Stimulated activated CD4-positive, alpha-beta T cell treated with anti-CD3 and anti-CD28 coated beads, Interleukin-12 subunit alpha, Interleukin-12 subunit beta, amount 100 ng/mL, for 4 hours (primary cell): ENCODE measurements at regions not wholly inside any gene's neighbourhood (a gene's known extent, or its start where the extent isn't known, plus 50 kb on each side); places are given as distances from the start of the nearest gene placed in this dataset.
"Not testable (repeated sequence)": the region's sequence is repeated elsewhere in the genome, so short reads cannot be mapped to it uniquely, and the experiment has no call there.

Experiments used
- DNase-seq: peaks from one replicate; pipeline ENCODE4 v3.0.0-alpha.2; 2020

GRCh38 chr4:148852092-148852699 lies 410.0 kb upstream of the NR3C2 start:
- no peak for DNase-seq

- no peak for DNase-seq
Measured at GRCh38 chr4:148850257-148850995, 408.2 kb upstream of the NR3C2 start.

- DNase-seq, result no peak
Measured at GRCh38 chr4:148849581-148849980, 407.4 kb upstream of the NR3C2 start.

- DNase-seq, result no peak
Measured at GRCh38 chr4:148847544-148848255, 405.5 kb upstream of the NR3C2 start.

DNA sequence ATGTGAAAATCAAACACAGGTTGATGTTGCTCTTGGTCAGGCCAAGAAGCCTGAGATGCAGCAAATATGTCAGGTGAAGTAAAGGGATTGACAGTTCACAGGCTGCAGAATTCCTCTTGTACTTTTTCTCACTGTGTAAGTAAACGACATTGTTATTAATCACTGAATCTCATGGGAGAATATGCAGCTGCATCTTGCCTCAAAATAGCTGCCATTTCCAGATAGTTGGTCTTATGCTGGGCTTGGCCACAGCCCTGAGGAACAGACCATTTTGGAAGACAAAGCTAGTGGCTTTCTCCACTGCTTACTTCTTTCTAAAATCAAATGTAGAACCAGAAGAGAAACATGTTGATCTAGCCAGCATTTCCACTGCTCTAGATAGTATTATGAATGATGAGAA lies 403.4 kb upstream of the NR3C2 start:
- DNase-seq, result no peak

DNA sequence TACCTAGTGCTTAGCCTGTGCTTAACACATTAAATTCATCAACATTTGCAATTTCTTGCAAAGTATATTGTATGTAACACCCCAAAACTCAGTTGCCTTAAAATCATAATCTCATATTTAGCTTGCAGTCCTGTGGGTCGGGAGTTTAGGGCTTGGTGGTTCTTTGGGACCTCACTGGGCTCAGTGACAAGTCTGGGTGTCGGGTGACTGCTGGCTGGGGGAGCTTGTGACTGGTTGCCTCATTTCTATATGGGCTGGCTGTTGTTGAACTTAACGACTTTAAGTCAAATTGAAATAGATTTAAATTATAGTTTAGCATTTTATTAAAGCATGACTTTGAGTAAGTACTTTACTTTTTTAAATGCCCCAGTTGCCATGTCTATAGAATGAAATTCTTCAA lies 401.4 kb upstream of the NR3C2 start:
- DNase-seq, result no peak

DNA sequence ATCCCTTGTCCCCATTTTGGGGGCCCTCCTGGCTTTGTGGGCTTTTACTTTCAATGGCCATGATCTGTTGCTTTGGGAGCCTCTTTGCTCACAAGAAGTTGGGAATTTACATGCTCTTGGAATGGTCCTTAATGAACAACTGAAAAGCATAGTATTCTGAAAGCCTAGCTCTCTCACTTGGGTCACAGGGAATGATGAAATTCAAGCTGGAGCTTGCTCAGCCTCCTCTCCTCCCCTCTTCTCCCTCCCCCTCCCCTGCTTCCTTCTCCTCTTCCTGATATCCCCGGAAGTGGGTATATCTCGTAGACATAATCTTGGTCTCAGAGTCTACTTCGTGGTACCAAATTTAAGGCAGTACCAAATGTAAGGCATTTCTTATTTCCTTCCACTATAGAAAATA lies 400.6 kb upstream of the NR3C2 start:
- DNase-seq, result no peak

DNA sequence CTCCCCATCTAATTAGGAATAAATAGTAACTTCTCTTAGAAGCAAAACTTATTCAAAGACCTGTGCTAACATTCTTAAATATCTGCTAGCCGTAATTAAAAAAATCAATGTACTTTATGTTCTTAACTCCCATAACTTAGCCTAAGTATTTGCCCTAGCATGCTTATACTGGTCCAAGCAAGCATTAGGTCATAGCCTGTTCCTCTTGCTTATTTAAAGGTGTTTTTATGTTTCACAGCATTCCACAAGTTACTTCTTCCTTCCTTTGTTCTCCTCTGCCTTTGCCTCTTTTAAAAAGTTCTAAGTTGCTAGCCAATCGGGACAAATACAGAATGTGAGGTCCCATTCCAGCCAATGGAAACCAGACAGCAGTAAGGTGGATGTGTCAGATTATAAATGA lies 395.4 kb upstream of the NR3C2 start:
- DNase-seq, result not testable (repeated sequence)

- DNase-seq, result no peak
Measured at GRCh38 chr4:148834804-148835631, 392.8 kb upstream of the NR3C2 start.

DNA sequence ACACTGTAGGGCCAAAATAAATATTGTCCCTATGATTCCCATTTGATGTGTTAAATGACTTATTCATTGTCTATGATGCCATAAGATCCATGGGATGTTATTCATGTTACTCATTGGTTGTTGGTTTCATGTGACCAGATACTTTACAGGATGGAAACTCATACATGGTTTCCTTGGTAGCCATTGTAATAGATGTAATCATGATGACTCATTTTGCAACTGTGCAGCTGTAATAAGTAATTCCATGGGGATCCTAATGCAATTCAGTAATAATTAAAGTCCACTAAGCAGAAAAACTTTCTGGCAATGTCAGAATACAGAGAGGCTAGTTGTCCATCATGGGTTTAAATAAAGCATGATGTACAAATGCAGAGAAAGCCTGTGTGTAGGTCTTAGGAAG lies 389.7 kb upstream of the NR3C2 start:
- no peak for DNase-seq

DNA sequence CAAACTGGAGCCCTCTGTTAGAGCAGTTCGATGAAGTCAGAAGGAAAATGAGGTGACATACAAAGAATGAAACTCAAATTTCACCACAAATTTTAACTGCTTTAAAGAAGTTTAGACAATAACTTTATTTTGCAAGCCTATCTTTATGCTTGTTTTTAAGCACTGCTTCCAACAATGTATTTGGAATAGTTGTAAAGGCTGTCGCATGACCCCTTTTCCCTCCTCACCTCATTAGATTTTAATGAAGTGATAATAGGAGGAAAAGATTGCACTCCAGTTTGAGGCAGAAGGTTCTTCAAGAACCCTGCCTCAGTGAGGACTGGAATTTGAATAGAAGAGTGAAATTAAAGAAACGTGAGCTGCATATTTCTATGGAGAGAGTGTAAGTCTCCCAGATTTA lies 386.1 kb upstream of the NR3C2 start:
- no peak for DNase-seq

- DNase-seq, result no peak
Measured at GRCh38 chr4:148827781-148828180, 385.6 kb upstream of the NR3C2 start.

DNA sequence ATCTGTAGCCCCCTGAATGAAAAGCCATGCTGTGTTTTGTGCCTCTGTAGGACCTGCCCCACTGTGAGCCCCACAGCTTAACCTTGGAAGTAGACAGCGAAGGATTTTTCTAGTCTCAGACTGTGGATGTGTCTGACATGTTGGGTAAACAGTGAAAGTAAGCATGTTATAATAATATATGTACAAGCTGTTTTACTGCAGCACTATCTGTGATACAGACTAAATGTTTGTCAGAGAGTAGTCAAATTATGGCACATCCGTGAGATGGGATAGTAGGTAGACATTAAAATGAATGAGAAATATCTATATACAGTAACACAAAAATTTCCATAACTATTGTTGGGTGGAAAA lies 381.2 kb upstream of the NR3C2 start:
- no peak for DNase-seq

DNA sequence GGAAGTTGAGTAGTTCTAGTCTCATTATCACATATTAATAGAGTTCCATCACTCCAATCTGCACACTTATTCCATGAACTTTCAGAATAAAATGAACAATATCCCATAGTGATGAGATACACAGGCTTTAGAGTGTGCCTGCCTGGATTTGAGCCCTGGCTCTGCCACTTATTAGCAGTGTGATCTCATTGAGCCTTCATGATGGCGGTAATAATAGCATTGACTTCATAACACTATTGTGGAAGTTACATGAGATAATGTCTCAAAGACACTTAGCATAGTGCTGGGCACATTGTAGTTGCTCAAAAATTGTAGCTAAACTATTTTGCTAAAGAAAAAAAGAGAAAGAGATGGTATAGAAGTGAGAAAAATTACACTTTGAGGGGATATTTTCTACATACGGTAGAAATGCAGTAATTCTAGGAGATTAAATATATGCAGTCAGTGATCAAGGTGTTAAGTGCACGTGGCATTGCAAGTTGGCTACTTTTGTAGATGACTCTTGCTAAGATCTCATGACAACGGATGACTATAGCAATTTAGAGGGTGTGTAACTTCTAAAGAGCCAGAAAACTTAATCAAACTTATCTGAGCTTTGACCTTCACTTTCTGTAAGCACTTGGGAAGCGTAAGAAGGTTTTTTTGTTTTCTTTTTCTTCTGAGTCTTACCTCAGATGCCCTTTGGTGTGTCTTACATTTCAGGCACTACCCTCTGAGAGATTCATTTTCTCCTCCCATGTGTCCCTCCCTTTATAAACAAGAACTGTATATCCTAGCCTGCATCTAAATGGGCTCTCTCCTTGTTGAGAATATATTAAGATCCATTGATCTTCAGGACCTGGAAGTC lies 380.6 kb upstream of the NR3C2 start:
- no peak for DNase-seq

DNA sequence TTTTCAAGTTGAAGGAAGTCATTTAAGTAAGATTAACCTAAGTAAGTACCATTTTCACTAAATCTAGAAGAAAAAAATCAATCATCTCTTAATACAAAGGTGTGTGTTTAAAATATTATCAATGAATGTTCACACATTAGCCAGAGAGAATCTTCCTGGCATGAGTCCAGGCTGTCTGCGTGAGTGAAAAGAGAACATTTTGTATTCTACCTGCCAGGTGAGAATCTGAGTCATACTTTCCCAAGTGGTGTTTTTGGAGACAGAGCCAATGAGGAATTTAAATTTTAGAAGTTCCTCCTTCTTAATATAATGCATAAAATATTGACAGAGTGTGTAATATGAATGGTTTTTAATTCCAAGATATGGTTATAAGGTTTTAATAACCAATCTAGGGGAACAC lies 371.8 kb upstream of the NR3C2 start:
- no peak for DNase-seq

DNA sequence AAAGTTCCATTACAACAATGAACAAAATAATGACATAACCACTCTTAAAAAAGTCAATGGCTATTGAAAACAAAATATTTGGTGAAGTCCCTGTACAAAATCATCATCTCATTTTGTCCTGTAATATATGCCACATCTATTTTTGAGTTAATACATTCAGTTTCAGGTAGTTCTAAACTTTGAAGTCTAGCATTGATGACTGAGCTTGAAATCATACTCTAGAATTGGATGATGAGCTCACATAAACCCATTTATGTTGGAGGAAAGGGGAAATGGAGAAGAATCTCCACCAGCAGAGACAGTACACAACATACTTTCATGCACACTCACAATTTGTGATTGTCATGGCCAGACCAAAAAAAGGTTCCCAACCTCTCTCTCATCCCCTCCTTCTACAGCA lies 371.1 kb upstream of the NR3C2 start:
- DNase-seq, result no peak

- no peak for DNase-seq
Measured at GRCh38 chr4:148812101-148812500, 369.9 kb upstream of the NR3C2 start.

DNA sequence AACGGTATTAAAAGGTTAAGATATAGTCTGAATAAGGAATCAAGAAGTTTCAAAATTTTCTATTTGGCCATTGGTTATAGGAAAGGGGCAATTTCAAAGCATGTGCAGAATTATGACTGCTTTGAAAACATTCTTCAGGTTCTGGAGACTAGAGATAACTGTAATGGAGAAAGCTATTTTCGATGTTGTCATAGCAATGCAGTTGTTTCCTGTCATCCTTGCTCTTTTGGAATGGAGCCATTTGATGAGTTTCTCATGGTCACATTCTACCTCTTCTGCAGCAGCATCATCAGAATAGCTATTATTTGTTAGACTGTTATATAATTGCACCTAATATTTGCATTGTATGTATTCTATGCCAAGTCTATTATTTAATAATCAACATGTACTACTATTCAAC lies 368.2 kb upstream of the NR3C2 start:
- DNase-seq, result no peak

DNA sequence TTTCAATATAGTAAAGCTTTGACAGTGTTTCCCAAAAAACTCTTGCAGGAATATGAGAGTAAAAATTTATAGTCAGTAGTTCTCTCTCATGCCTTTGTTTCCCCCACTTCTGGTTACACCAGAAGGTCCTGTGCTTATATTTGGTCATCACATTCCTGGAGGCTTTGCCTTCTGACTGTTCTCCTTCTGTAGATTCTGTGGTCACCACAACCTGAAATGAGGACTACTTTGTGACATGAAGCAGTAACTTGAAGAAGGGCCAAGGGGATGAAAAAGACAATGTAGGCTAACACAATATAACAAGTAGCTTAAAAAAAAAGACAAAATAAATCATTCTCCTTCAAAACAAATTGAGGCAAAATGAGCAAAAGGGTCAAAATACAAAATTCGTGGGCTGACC lies 366.2 kb upstream of the NR3C2 start:
- no peak for DNase-seq

DNA sequence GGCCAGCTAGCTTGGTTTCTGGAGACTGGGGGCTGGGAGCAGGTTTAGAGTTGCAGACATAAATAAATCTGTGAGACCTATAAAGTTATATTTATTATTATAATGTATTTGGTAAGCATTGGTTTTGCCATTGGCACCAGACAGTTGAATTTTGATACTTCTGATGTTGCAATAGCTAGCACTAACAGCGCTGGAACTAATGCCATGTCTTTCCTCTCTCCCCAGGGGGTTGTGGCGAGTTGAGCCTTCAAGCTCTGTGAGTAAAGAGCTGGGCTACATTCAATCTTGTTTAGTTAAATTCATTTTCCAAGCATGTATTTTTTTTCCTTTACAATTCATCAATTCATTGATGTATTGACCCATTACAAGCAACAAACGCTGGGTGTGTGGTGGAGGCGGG lies 358.7 kb upstream of the NR3C2 start:
- DNase-seq, result no peak

DNA sequence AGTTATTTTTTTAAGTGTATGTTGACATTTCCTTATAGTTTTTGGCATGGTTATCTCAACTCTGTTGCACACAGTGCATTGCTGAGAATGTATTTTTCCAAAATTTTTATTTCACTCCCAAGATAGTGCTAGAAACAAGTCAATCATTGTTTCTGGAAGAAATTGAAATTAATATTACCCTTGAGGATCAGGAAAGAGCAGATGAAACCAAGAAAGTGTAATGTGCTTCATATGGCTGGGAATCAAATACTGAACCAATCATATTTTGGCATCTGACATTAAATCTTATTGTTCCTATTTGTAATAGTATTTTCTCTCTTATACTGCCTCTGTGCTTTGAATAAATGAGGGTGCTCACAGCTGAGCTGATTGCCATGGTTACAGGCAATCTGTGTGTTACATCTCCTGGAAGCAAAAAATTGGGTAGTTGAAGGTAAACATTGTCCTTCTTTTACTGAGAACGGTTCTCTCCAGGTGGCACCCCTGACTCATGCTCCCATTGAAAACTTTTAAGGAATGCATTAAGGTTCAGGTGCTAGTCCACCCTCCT lies 358.2 kb upstream of the NR3C2 start:
- no peak for DNase-seq

DNA sequence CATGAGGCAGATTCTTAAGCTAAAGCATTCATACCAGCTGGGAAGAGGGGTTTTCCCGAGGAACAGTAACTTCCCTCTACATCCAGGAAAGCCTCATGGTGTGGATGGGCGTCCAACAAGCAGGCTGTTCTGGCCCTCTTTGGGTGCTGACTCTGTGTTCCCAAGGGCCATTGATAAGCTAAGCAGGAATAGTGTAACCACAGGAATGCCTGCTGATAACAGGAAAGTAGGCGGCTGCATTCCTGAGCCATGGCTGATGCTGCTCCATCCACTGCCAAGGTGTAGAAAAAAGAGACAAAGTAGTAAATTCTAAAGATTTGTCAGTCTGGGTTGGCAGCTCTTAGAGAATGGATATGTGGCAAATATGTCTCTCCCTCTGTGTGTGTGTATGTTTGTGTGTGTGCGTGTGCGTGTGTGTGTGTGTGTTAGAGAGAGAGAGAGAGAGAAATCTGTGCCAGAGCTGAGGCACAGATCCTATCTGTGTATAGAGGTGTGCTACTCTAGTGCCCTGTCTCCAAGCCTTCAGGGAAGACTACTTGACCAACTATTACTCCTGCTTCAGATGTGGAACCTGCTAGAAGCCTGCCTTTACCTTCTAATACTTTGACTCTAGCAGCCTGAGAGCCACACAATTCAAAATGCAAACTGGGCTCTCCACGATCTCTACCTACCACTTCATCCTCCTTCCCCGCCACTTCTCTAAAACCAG lies 353.1 kb upstream of the NR3C2 start:
- no peak for DNase-seq
